Right lobe of liver (tissue), 4 donors: ENCODE measurements at regions not wholly inside any gene's neighbourhood (a gene's known extent, or its start where the extent isn't known, plus 50 kb on each side); places are given as distances from the start of the nearest gene placed in this dataset.
"Not testable (repeated sequence)": the region's sequence is repeated elsewhere in the genome, so short reads cannot be mapped to it uniquely, and the experiment has no call there.

Source experiments
- CTCF ChIP-seq, 4 donors: fragments of 200-600 bp in 3 of 4; fragments of 450-650 bp in 1 of 4; IDR thresholded peaks; one replicate each; pipeline versions ENCODE4 v1.5.1 to v1.8.0; 2016 to 2022; ENCODE audit warnings: antibody characterized with exemption in 4 of 4, mild to moderate bottlenecking in 2 of 4
- POLR2A ChIP-seq: fragments of 450-650 bp; IDR thresholded peaks from one replicate; pipeline ENCODE4 v1.6.1; 2017; ENCODE audit warnings: antibody characterized with exemption, mild to moderate bottlenecking
- donor health status: DM: no; HTN: no; CAD: no.
- donor health status: DM: no; HTN: no; CAD: no.
- donor health status: DM: no; HTN: yes; CAD: no.

GRCh38 chr2:111355022-111355817 is 234.5 kb downstream of the BCL2L11 start:
- TF ChIP-seq CTCF (IDR thresholded peaks at IDR 0.05); POLR2A: not testable (repeated sequence)
